Ureter (tissue), 1 donor: ENCODE measurements at regions not wholly inside any gene's neighbourhood (a gene's known extent, or its start where the extent isn't known, plus 50 kb on each side); places are given as distances from the start of the nearest gene placed in this dataset.
"Not testable (repeated sequence)": the region's sequence is repeated elsewhere in the genome, so short reads cannot be mapped to it uniquely, and the experiment has no call there.

Experiments used
- DNase-seq: peaks from one replicate; pipeline ENCODE4 v3.0.0-alpha.2; 2020; ENCODE audit warnings: low spot score
- donor health status: DM: yes; HTN: yes; CAD: no.

GRCh38 chr7:149604521-149604920, 106.9 kb upstream of the ZNF746 start:
- DNase-seq, result no peak

- DNase-seq, result not testable (repeated sequence)
These were observed 103.2 kb upstream of the ZNF746 start for GRCh38 chr7:149600669-149601330.

DNA sequence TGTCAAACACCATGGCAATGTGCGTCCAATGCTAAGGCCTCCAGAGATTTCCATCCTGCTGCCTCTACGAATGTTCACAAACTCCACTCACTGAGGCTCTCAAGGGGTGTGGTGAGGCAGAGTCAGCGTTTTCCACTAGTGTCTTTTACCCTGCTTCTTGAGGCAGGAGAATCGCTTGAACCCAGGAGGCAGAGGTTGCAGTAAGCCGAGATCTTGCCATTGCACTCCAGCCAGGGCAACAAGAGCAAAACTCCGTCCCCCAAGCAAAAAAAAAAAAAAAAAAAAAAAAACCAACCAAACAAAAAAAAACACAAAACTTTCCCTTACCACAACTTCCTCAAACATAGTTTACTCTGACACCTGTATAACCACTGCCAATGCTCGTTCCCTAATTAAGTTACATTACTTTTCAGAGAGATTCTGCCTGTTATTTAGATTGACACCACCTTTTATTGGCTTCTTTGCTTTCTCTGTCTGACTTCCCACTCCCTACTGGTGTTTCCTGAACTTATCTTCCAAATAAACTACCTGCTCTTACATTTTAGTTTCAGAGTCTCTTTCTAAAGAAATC, 102.1 kb upstream of the ZNF746 start:
- DNase-seq, result no peak

DNA sequence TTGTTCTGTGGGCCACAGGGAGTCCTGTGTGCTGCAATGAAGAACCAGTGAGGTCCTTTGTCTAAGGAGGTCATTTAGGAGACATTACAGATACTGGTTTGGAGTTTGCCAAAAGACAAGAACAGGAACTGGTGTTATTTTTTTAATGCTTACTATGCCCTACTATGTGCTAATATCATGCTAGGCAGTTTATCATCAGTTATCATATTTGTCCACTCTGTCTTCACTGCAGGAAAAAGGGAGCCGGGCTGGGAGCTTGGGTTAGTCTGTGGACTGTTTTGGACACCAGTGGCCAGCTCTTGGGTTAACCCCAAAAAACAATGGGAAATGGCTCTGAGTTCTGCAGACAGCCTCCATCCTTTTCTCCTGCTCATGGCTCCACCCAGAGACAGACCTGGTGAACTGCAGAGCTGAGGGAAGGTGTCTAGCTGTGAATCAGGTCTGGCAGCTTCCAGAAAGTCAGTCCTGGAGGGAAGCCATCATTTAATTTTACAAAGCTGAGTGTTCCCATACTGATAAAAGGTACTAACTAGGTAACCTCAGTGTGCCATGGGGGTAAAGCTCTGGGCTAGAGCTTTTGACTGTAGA, 101.2 kb upstream of the ZNF746 start:
- no peak for DNase-seq

DNA sequence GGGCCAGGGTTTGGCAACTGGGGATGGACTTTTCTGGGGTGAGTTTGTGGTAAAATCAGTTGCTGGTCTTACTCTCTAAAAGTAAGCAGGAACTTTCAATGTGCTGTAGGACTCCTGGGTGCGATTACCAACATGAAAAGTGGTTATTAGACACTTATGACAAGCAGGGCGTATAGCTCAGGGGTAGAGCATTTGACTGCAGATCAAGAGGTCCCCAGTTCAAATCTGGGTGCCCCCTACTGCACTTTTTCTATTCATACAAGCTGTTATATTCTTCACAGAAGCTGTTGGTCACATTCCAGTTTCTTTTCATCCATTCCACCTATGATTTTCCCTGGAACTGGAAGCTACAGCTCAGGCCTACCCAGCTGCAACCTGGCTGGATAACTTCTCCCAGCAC, 100.2 kb upstream of the ZNF746 start:
- not testable (repeated sequence) for DNase-seq

- DNase-seq, result no peak
These were observed 97.9 kb upstream of the ZNF746 start for GRCh38 chr7:149595541-149595940.

- DNase-seq, result no peak
These were observed 97.5 kb upstream of the ZNF746 start for GRCh38 chr7:149595078-149595477.

- no peak for DNase-seq
These were observed 91.3 kb upstream of the ZNF746 start for GRCh38 chr7:149588930-149589329.

- no peak for DNase-seq
These were observed 89.3 kb upstream of the ZNF746 start for GRCh38 chr7:149586646-149587645.

DNA sequence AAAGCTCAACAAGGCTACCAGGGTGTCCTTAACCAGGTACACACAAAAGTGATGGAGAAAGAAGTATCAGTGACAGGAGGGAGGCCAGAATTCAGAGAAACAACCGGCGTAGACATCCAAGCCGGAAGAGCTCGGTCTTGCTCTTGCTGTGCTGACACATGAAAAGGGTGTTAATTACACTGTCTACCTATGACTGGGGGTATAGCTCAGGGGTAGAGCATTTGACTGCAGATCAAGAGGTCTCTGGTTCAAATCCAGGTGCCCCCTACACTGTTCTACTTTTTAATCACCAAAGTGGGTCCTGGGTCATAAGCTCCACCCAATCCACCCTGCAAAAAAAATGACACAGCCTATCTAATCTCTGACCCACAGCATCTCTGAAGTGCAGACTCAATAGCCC, 86.9 kb upstream of the ZNF746 start:
- no peak for DNase-seq

- DNase-seq, result no peak
These were observed 86.4 kb upstream of the ZNF746 start for GRCh38 chr7:149584009-149584408.

GRCh38 chr7:149580328-149580727, 82.7 kb upstream of the ZNF746 start:
- DNase-seq, result no peak

- DNase-seq, result not testable (repeated sequence)
These were observed 81.8 kb upstream of the ZNF746 start for GRCh38 chr7:149579365-149579764.

- DNase-seq, result not testable (repeated sequence)
These were observed 76.8 kb upstream of the ZNF746 start for GRCh38 chr7:149574428-149574827.

GRCh38 chr7:149573519-149573918, 75.9 kb upstream of the ZNF746 start:
- no peak for DNase-seq

GRCh38 chr7:149572920-149573319, 75.3 kb upstream of the ZNF746 start:
- DNase-seq, result not testable (repeated sequence)

DNA sequence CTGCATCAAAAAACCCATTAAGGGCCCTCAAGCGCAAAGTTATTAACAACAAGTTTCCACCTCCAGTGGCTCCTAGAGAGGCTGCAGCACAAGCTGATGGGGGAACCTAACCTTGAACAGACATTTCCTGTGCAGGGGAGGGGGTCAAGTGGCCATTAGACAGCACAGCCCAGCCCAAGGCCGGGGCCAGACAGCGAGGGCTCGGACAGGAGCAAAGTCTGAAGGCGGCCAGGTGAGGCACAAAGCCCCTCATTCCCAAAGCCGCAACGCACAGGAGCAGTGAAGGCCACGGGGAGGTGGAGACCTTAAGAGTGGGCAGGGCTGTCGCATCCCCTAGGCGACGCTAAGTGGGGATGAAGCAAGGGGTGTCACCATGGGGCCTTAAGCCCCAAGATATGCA, 73.2 kb upstream of the ZNF746 start:
- no peak for DNase-seq

- no peak for DNase-seq
These were observed 72.3 kb upstream of the ZNF746 start for GRCh38 chr7:149569726-149570422.

DNA sequence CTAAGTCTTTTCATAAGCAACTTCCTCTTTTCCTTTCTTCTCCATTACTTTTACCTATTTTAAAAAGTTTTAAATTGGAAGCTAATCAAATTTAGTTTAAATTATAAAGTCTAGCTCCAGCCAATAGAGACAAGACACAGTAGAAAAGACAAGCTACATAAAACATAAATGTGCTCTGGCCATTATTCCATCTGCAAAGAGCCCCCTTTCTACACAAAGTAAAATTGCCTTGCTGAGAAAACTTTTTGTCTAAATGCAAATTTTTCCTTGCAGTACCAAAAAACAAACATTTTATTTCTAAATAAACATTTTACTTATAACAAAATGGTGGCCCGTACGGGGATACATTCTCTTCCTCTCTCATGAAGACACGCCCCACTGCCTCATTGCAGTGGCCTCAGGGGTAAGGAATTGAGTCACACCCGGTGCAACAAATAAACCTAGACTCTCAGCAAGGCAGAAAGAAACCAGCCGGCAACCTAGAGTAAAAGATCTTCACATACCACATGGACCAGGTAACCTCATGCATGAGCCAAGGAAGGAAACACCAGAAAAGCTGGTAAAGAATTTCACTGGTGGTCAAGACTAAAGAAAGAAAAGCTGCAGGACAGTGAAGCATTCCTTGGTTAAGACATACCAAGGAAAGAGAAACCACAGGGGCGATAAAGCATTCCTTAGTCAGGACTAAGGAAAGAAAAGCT, 71.6 kb upstream of the ZNF746 start:
- DNase-seq, result no peak

DNA sequence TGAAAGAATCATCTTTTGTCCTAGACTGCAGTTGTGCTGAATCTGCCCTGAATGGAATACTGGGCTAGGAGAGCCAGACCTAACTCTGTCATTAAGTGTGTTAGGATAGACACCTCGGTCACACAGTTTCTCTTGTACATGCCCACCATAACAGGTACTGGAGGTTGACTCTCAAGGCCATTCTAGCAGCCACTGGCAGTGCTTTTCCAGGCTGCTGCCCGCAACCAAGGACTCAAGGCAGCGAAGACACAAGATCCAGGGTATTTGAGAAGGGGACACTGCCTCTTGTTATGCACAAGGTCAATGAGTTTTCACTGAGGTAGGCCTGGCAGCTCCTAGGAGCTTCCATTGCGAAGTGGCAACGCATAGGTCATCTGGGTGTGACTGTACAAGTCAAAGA, 70.6 kb upstream of the ZNF746 start:
- no peak for DNase-seq

GRCh38 chr7:149566103-149566502, 68.5 kb upstream of the ZNF746 start:
- no peak for DNase-seq
